ENCODE measurements at regions not wholly inside any gene's neighbourhood (a gene's known extent, or its start where the extent isn't known, plus 50 kb on each side); places are given as distances from the start of the nearest gene placed in this dataset.
"Not testable (repeated sequence)": the region's sequence is repeated elsewhere in the genome, so short reads cannot be mapped to it uniquely, and the experiment has no call there.

DNA sequence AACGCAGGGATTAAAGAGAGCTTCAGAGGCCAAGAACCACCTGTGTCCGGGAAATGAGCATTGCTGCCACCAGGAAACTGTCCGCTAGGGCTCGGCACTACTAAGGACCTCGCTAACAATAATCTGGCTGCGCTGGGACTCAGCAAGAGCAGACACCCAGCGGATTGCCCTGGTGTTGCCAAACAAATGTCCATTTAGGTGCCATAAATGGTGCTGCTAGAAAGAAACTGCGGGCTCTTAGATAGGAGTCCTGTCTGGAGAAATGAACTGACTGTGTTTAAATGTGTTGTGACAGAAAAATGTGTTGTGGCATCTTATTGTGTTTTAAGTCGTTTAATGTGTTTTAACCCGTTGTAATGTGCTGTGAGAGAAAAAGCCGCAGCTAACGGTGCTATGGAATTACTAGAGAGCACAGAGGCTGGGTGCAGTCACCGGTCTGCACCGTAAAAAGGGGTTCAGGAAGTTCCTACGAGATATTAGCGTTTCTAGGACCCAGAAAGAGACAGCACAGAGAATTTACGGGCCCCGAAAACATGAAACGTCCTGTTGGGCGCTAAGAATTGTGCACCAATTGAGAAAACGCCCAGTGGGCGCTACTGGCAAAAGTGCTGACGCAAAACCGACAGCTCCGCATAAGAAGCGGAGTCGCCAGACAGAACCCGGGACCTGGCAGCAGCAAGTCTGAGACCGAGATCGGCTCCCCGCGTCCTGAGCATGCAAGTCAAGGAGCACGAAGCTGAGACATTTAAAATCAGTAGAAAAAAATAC, 90.6 kb downstream of the ANXA2R start:
- DNase-seq (ENCODE audit: low read depth) = peak; percentile 32

DNA sequence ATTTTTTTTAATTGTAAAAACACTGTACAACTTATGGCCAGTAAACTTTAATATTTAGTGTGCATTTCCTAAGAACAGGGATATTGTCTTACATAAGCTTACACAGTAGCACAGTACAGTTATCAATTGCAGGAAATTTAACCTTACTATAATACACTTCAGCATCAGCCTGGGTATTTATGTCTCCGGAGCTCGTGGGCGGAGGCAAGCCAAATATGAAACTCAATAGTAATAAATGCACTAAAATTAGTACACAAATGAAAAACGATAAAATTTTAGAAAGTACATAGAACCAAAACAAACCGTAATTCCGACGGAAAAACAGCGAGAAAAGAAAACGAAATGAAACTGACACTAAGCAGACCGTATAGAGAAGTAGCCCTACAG, 91.2 kb downstream of the ANXA2R start:
- no peak for DNase-seq (ENCODE audit: low read depth)

DNA sequence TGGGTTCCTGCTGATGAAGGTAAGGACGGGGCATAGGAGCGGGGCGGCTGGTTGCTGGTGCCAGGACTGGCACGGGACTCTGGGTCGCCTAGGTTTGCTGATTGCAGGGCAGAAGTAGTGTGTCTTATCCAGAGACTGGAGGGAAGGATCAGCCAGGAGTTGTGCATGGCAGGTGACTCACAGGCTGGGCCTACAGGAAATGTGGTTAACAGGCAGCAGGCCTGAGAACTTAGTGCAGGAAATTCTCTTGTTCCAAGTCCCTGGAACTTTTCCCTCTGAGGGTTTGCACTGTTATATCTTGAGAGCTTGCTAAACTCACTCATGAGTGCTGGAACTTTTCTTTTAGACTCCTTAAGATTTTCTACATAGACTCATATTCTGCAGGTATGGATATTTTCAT, 95.1 kb downstream of the ANXA2R start:
- DNase-seq (ENCODE audit: low read depth) = no peak

DNA sequence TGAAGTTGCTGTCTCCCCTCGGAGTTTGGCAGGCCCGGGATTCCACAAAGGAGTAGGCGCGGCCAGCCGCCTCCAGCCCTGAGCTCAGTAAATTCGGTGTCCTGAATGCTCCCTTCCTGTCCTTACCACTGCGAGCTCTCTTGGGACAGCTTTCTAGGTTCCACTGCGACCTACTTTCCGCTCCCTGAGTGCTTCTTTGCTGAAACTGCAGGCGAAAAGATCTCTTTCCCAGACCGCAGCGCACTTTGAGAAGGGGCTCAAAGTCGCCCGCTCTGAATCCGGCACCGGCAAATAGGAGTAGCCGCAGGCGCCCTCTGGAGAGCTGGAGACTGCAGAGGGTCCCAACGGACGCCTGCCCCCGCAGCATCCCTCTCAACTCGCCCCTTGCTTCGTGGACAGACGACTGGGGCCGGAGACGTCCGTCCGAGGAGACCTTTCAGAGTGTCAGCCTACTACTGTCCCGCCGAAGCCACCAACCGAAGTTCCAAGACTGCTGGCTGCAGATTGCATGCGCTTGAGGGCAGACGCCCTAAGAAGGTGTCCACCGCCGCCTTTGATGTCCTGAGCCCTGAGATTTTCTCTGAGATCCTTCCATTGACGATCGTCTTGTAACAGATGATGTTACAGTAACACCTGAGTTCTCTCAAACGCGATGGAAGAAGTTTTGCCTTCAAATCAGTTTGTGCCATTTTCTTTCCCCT, 96.0 kb downstream of the ANXA2R start:
- DNase-seq (ENCODE audit: low read depth) = no peak

DNA sequence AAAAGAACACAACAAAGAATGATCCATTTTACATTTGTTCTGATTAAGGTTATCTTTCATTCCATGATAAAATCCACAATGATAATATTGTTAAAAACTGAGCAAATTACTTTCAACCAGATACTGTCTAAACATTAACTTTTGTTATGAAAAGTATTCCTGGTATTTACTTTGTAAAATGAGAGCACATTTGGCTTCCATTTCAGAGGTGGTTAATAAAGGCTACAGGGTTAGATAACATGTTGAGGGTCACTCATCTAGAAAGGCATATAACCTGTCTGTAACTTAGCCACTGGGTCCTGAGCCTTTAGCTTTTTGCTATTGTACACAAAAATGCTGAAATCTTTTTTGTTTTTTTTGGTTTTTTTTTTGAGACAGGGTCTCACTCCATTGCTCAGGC, 99.3 kb downstream of the ANXA2R start:
- DNase-seq (ENCODE audit: low read depth) = no peak

DNA sequence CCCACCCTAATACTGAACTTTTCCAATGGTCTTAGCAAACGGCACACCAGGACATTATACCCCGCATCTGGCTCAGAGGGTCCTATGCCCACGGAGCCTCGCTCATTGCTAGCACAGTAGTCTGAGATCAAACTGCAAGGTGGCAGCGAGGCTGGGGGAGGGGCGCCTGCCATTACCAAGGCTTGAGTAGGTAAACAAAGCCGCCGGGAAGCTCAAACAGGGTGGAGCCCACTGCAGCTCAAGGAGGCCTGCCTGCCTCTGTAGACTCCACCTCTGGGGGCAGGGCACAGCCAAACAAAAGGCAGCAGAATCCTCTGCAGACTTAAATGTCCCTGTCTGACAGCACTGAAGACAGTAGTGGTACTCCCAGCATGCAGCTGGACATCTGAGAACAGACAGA, 108.1 kb downstream of the ANXA2R start:
- not testable (repeated sequence) for DNase-seq (ENCODE audit: low read depth)

DNA sequence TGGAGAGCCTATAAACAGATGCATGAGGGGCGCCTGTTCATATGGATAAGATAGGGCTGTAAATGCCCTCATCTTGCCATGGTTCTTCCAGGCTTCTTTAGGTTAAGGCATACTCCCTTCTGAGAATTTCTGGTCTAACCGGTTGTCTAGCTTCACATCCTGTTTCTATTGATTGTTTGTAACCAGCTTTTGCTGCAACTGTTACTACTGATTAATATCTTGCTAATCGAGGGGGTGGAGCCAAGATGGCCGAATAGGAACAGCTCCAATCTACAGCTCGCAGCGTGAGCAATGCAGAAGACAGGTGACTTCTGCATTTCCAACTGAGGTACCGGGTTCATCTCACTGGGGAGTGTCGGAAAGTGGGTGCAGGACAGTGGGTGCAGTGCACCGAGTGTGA, 108.7 kb downstream of the ANXA2R start:
- not testable (repeated sequence) for DNase-seq (ENCODE audit: low read depth)

DNA sequence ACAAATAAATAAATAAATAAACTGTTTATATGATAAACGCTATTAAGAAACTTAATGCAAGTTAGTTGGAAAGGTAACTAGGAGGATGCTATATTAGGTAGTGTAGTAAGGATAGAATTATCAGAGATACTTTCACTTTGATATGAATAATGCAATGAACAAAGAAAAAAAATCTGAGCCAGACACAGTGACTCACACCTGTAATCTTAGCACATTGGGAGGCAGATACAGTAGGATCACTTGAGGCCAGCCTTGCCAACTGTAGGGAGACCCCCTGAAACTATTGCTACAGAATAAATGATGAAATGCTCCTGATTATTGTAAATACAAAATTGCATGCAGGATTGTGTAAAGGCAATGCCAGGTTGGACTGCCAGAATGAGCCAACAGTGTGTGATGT, 109.2 kb downstream of the ANXA2R start:
- no peak for DNase-seq (ENCODE audit: low read depth)

DNA sequence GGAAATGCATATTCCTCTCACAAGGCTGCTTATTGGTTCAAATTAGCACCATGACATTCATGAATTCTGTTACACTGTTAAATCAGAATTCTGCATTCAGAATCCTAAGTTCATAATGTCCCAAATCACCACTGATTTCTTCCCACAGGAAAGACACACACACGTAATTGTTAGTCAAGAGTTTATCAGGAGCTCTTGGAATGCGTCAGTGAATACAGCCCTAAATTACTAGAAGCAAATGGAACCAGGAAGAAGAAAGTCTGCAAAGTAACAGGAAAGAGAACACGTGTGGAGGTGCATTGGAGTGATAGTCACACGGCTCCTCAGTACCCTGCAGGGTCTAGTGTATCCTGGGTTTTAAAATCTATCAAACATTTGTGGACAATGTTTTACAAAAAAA, 110.2 kb downstream of the ANXA2R start:
- DNase-seq (ENCODE audit: low read depth) = no peak

DNA sequence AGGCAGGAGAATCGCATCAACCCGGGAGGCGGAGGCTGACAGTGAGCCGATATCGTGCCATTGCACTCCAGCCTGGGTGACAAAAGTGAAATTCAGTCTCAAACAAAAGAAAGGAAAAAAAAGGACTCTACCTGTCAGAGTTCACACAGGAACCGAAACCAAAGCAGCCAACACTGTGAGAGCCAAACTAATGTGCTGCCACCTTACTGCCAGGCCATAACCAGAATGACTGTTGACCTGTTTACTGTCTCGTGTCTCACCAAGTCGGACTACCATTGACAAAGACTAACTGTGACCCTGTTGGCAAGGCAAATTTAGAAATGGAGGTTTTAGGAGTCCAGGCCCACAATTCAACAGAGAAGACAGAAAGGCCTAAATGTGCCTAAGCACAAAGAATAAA, 112.4 kb downstream of the ANXA2R start:
- no peak for DNase-seq (ENCODE audit: low read depth)

DNA sequence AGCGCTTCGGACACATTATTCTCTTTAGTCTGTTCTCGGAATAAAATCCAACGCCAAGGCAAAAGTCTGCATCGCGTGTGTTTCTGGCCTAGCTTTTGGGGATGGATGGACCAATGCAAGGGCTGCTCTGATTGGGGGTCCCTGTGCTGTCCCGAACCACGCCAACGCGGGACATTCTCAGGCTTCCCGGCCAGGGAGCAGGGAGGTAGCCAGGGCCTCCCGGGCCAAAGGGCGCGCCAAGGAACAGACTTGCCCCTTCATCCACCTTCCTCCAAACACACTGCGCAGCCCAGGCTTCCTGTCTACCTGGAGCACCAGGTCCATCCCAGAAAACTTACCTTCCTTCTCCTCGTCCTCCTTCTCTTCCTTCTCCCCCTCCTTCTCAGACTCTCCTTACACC, 113.0 kb upstream of the SELENOP start:
- no peak for DNase-seq (ENCODE audit: low read depth)

DNA sequence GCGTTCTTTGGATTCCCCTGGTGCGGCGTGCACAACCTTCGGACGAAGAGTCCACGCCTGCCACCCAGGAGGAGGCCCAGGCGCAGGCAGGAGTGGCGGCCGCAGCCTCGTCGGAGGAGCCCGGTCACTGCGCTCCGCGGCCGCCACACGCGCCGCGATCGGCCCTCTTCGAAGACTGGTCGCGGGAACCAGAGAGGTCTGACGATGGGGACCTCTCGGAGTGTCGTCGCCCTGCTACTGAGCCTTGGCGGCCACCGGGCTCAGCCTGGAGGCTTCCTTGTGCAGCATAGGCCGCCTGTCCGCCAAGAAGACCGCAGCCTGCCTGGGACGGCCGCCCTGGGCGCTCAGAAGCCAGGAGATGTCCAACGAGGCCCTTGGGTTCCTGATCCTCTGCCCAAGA, 112.5 kb upstream of the SELENOP start:
- DNase-seq (ENCODE audit: low read depth) = no peak

DNA sequence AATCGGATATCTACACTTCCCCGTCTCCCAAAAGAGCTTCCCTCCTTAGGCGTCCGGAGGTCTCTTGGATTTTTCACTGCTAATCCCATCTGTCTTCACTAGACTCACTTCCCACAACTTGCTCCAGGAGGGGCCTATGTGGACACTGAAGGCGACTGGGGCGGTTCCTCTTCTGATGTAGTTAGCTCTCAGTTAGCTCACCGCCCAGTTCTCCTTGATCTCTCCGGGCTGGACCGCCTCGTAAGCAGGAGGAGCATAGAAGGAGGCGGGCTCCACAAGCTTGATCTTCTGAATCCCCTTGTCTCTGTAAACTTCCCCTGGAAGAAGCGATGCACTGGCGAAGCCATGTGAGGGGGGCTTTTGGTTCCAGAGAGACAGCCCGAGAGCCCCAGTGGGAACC, 112.0 kb upstream of the SELENOP start:
- no peak for DNase-seq (ENCODE audit: low read depth)

DNA sequence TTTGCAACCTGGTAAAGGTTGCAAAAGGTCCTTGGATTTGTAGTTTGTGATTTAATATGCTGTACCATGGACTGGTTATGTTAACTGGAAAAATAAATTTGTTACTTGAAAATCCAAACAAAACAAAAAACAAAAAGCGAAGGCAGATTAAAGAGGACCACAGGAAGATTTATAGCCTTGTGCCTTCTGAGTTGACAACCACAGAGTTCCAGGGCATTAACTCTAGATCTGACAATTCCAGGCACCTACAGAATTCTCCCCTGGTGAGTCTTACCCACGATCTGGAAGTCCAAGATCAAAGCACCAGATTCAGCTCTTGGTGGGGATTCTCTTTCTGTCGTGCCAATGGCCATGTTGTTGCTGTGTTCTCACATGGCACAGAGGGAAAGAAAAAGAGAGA, 107.9 kb upstream of the SELENOP start:
- no peak for DNase-seq (ENCODE audit: low read depth)

DNA sequence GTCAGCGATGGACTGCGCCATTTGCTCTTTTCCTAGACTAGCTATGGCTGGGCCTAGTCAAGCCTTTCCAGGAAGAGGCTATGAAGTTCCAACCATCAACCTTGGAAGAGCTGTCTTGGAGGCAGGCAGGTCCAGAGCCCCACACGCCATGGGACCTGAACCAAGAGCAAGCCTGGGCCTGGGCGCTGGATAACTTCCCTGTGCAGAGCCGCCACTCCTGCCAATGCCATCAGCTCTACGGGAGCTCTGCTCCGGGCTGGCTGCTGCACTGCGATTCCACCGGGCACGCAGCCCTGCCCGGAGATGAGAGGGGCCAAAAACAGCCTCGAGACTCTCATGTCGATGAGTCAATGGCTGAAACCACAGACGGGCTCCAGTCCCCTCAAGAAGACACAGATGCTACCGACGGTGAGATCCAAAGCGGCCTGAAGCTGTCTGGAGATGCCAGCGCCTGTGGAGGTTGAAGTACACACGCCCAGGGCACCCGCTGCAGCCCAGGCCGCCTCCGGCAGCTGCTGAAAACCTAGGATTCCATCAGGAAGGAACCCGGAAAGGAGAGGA, 103.7 kb upstream of the SELENOP start:
- no peak for DNase-seq (ENCODE audit: low read depth)

DNA sequence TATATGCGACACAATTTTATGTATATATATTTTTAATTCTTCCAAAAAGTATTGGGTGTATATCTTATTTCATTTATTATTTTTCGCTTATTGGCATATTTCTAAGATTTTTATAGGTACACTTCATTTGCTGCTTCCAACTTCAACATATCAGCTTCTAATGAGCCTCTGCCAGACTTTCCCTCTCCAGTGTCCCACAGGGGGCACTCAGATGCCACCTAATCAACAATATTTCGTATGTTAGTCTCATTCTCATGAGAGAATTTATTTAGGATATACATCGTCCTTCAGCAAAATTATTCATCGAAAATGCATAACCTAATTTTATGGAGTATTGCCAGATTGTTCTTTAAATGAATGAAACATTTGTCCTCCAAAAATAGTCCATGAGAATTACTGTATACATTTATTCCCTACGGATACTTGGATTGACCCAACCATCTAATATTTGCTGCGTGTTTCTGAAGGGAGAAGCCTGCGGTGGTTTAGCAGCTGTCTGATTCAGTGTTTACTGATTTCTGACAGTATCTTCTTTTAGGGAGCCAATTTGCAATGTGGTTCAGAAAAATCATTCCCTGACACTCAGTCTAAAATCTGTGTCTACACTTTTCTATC, 100.6 kb upstream of the SELENOP start:
- peak; percentile 17 for DNase-seq (ENCODE audit: low read depth)

DNA sequence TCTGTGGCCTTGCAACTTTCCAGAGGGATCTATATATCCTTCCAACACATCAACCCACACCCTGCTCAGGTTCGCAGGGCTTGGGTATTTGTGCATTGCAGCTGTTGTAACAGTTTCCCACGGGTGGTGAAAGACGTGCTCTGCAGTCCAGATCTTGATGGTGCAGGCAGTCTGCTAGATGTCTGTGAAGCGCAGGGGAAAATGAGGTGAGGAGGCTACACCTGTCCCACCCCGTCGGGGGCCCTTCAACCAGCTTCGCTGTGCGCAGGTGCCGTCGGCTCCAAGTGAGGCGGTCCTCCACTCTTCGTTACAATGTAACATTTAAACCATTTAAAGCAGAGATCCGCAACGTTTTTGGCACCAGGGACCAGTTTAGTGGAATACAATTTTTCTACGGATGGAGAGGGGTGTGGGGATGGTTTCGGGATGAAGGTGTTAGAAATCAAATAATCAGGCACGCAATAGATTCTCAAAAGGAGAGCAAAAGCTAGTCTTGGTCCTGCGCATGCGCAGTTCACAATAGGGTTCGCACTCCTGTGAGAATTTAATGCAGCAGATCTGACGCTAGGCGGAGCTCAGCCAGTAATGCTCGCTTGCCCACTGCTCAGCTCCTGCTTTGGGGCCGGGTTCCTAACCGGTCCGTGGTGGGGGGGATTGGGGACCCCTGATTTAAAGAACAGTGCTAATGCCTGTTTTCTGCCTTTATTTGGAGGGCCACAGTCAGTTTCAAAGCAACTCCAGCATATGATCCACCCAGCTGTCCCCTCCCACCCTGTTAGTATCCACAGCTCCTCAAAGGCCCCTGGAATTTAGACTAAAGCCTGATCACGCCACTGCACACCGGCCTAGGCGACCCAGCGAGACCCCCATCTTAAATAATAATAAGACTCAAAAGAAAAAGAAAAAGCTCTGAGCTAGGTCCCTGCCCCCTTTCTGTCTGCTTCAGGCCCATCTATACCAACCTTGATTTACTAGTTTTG, 97.1 kb upstream of the SELENOP start:
- DNase-seq (ENCODE audit: low read depth) = peak; percentile 74

DNA sequence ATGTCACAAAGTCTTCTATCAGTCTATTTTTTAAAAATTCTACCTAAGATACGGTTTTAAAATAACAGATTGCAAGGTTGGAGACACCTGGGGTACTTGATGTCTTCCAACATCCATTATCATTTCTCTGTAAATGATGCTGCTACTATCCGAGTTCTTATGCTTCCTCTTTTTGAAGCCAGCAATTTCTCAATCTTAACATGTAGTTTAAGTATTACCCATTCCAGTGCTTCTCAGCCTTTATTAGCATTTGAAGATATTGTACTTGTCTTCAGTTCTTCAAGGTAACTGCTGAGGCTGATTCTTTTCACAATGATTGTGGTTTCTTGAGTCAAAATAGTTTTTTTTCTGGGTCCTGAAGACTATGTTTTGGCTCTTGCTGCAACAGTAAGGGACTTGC, 96.4 kb upstream of the SELENOP start:
- DNase-seq (ENCODE audit: low read depth) = no peak

DNA sequence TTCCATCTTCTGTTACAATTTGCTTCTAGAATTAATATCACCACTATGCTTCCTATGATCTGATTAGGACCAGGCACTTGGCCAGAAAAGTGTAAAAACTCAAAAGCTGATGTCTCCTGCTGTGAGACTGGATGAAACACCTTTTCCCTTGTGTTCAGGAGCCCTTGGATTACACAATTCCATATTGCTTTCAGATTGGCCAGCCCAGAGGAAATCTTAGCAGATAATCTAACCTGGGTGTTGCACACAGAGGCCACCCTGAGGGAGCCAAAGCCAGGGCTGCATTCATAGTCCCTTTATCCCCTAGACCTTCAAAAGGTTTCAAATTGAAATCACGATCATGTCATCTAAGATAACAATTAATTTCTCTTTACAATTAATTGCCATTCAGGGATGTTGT, 94.1 kb upstream of the SELENOP start:
- no peak for DNase-seq (ENCODE audit: low read depth)

DNA sequence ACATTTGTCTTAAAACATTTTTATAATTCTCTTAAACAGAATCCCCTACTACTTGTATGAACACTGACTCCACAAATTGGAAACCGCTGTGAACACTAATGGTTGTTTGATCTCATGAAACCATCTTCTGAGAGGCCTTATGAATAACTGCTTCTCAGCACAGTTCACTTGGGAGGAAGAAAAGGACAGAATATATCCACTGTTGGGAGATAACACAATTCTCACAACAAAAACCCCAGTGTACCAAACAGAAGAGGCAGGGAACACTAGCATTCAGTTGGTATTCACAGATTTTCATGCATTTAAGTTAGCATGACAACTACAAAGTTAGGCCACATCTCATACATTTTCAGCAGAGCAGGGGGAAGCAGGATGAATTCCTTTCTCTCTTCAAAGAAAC, 89.0 kb upstream of the SELENOP start:
- DNase-seq (ENCODE audit: low read depth) = no peak

DNA sequence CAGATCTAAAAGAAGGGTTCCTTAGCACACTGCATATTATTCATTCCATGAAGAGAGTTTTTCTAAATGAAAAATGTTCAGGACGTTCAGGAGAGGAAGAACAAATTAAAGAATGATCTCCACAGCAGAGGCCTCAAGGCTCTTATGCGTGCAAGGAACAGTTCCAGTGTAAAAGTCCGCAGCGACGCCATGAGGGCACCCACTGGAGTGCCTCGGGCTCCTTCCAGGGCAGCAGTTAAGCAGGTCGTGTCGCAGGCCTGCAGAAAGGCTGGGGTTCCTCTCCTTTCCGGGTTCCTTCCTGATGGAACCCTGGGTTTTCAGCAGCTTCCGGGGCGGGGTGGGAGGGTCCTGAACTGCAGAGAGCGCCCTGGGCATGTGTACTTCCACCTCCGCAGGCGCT, 87.1 kb upstream of the SELENOP start:
- DNase-seq (ENCODE audit: low read depth) = no peak

DNA sequence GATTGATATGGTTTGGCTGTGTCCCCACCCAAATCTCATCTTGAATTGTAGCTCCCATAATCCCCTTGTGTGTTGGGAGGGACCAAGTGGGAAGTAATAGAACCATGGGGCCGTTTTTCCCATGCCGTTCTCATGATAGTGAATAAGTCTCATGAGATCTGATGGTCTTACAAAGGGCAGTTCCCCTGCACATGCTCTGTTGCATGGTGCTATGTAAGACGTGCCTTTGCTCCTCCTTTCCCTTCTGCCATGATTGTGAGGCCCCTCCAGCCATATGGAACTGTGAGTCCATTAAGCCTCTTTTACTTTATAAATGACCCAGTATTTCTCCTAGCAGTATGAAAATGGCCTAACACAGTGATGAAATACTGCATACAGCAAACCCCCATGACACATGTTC, 84.8 kb upstream of the SELENOP start:
- DNase-seq (ENCODE audit: low read depth) = no peak
